Fibroblast of pulmonary artery (primary cell): ENCODE measurements at regions not wholly inside any gene's neighbourhood (a gene's known extent, or its start where the extent isn't known, plus 50 kb on each side); places are given as distances from the start of the nearest gene placed in this dataset.
A peak's percentile ranks its signal among the peaks of the same experiment; 100 is the strongest.

Source experiments
- DNase-seq: peaks from one replicate; pipeline ENCODE4 v3.0.0-alpha.2; 2010; ENCODE audit warnings: low read depth
- H3K4me3 ChIP-seq: replicated peaks from 2 replicates; pipeline ENCODE4 v1.5.1; 2011; ENCODE audit warnings: low read depth, mild to moderate bottlenecking, control low read depth, low read length, moderate library complexity
- TF ChIP-seq, protein P1 (sequence below): IDR thresholded peaks from 2 replicates; pipeline ENCODE4 v1.5.1; 2011; ENCODE audit warnings: mild to moderate bottlenecking, control low read depth, low read length, inconsistent platforms; ENCODE audit errors: missing control alignments

DNA sequence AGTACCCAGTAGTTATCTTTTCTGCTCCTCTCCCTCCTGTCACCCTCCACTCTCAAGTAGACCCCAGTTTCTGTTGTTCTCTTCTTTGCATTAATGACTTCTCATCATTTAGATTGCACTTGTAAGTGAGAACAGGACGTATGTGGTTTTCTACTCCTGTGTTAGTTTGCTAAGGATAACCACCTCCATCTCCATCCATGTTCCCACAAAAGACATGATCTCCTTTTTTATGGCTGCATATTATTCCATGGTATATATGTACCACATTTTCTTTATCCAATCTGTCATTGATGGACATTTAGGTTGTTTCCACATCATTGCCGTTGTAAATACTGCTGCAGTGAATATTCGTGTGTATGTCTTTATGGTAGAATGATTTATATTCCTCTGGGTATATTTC, 1346.5 kb downstream of the MRPL39 start:
- no peak for DNase-seq
- TF ChIP-seq, protein P1, sequence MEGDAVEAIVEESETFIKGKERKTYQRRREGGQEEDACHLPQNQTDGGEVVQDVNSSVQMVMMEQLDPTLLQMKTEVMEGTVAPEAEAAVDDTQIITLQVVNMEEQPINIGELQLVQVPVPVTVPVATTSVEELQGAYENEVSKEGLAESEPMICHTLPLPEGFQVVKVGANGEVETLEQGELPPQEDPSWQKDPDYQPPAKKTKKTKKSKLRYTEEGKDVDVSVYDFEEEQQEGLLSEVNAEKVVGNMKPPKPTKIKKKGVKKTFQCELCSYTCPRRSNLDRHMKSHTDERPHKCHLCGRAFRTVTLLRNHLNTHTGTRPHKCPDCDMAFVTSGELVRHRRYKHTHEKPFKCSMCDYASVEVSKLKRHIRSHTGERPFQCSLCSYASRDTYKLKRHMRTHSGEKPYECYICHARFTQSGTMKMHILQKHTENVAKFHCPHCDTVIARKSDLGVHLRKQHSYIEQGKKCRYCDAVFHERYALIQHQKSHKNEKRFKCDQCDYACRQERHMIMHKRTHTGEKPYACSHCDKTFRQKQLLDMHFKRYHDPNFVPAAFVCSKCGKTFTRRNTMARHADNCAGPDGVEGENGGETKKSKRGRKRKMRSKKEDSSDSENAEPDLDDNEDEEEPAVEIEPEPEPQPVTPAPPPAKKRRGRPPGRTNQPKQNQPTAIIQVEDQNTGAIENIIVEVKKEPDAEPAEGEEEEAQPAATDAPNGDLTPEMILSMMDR: no peak
- no peak overlapping the region for H3K4me3 ChIP-seq

DNA sequence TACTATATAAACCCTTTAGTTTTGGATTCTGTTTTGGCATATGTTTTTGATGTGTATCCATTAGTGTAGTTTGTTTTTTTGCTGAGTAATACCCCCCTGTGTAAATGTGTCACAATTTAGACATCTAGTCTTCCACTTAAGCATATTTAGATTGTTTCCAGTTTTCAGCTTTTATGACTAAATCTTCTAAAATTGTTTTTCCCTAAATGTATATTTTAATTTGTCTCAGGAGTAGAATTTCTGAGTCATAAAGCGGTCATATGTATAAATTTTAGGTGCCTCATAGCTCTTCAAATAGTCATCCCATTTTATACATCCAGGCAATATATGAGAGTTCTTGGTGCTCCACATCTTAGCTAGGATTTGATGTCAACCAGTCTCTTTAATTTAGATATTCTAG, 1348.0 kb downstream of the MRPL39 start:
- no peak overlapping the region for H3K4me3 ChIP-seq
- DNase-seq: no peak
- TF ChIP-seq, protein P1: no peak

DNA sequence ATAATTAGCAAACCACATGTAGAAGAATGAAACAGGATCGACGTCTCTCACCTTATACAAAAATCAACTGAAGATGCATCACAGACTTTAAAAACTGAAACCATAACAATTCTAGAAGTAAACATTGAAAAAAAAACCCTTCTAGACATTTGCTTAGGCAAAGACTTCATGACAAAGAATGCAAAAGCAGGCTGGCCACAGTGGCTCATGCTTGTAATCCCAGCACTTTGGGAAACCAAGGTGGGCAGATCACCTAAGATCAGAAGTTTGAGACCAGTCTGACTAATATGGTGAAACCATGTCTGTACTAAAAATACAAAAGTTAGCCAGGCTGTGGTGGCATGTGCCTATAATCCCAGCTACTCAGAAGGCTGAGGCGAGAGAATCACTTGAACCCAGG, 1351.7 kb downstream of the MRPL39 start:
- TF ChIP-seq, protein P1: no peak
- no peak overlapping the region for H3K4me3 ChIP-seq
- DNase-seq: no peak

DNA sequence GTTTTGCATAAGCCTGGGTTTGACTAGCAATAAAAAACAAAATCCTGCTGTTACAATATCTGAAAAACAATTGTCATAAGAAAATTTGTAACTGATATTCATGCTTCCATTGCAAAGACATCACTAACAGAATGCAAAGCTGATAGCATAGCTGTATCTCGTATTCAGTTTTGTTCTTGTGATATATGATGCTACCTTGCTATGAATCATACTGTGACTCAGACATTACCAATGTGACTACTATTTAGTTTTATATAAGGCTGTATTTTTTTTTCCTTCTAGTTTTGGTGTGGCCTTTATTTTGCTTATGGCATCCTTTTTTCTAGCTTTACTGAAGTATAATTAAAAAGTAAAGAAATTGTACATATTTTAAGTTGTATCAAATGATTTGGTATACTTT, 1381.8 kb downstream of the MRPL39 start:
- TF ChIP-seq, protein P1: no peak
- DNase-seq: peak; percentile 11

DNA sequence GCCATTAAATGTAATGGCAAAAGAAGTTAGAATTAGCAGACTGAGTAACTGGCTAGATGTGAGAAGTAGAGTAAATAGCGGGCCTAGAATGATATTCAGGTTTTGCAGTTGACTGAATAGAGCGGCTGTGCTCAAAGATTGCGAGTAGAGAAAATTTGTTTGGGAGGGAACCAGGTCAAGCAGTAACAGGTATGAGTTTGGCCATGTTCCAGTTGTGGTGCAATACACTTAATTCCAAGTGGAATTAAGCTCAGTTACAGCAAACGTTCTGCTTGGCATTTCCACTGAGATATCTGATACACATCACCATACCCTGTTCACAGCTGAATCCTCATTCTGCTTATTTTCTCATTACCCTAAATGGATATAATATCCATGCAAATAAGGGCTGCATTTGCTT, 1382.9 kb downstream of the MRPL39 start:
- no peak for DNase-seq
- TF ChIP-seq, protein P1: no peak

More for the DNA sequence above, 1381.8 kb downstream of the MRPL39 start:
- H3K4me3 ChIP-seq: no peak overlapping the region

DNA sequence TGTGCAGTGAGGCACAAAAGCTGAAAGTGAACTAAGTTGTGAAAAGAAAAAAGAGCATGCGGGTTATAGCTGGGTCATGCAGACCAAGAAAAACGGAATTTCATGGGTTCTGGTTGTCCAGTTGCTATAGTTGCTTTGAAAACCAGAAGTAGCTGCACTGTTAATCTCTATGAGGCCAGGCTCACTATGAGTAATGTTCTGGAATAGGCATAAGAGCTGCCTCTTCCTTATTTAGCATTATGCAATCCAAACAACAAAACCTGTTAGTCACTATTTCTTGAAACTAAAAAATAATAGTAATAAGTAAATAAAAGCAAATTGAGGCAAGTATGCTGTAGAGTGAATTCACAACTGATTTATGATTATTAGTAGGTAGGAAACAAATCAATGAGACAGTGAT, 1383.7 kb downstream of the MRPL39 start:
- TF ChIP-seq, protein P1: no peak
- H3K4me3 ChIP-seq: no peak overlapping the region
- peak; percentile 7 for DNase-seq

More for the DNA sequence above, 1382.9 kb downstream of the MRPL39 start:
- no peak overlapping the region for H3K4me3 ChIP-seq

DNA sequence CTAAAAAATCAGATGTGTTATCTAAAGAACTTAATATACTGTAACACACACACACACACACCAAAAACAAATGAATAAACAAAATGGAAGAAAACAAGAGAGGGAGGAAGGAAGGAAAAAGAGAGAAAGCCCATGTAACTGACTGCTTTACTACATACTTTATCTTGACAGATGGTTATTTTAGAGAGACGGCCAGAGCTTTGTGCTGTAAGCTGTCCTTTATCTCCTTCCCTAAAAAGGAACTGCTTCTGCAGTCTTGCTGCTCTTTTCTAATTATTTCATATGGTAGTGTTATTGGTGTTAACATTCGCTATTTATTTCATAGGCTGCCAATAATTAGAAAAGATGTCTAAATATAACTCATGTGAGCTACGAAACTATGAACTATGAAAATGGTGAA, 1384.6 kb downstream of the MRPL39 start:
- H3K4me3 ChIP-seq: no peak overlapping the region
- no peak for DNase-seq
- TF ChIP-seq, protein P1: no peak
